DMS114 treated with DMSO at 0.1 percent for 48 hours (cell line): ENCODE measurements at regions not wholly inside any gene's neighbourhood (a gene's known extent, or its start where the extent isn't known, plus 50 kb on each side); places are given as distances from the start of the nearest gene placed in this dataset.

Experiments used
- DNase-seq: peaks from one replicate; lab custom pipeline; 2025; ENCODE audit not compliant: unreplicated experiment; lab: John Stamatoyannopoulos, UW

- DNase-seq: no peak
Measured at GRCh38 chr2:226623587-226624368, 175.8 kb downstream of the IRS1 start.

- no peak for DNase-seq
Measured at GRCh38 chr2:226622484-226622883, 177.1 kb downstream of the IRS1 start.

GRCh38 chr2:226620176-226620575, 179.4 kb downstream of the IRS1 start:
- no peak for DNase-seq

GRCh38 chr2:226619707-226620106, 179.9 kb downstream of the IRS1 start:
- no peak for DNase-seq

- no peak for DNase-seq
Measured at GRCh38 chr2:226618875-226619605, 180.6 kb downstream of the IRS1 start.

GRCh38 chr2:226618544-226618874, 181.1 kb downstream of the IRS1 start:
- DNase-seq: no peak

GRCh38 chr2:226615891-226616290, 183.7 kb downstream of the IRS1 start:
- no peak for DNase-seq

GRCh38 chr2:226611944-226612318, 187.7 kb downstream of the IRS1 start:
- no peak for DNase-seq

- DNase-seq: no peak
Measured at GRCh38 chr2:226611196-226611943, 188.2 kb downstream of the IRS1 start.

- no peak for DNase-seq
Measured at GRCh38 chr2:226609366-226609765, 190.3 kb downstream of the IRS1 start.

- DNase-seq: no peak
Measured at GRCh38 chr2:226608451-226608850, 191.2 kb downstream of the IRS1 start.

- DNase-seq: no peak
Measured at GRCh38 chr2:226607379-226607778, 192.2 kb downstream of the IRS1 start.

- no peak for DNase-seq
Measured at GRCh38 chr2:226605642-226606041, 194.0 kb downstream of the IRS1 start.

GRCh38 chr2:226603606-226604005, 196.0 kb downstream of the IRS1 start:
- DNase-seq: no peak

- no peak for DNase-seq
Measured at GRCh38 chr2:226601881-226602662, 197.5 kb downstream of the IRS1 start.

- no peak for DNase-seq
Measured at GRCh38 chr2:226600802-226601201, 198.8 kb downstream of the IRS1 start.

- no peak for DNase-seq
Measured at GRCh38 chr2:226600184-226600583, 199.4 kb downstream of the IRS1 start.

GRCh38 chr2:226589043-226589442, 210.6 kb downstream of the IRS1 start:
- DNase-seq: no peak

- no peak for DNase-seq
Measured at GRCh38 chr2:226585130-226585561, 214.5 kb downstream of the IRS1 start.

GRCh38 chr2:226584518-226585055, 215.0 kb downstream of the IRS1 start:
- no peak for DNase-seq

- no peak for DNase-seq
Measured at GRCh38 chr2:226583715-226584114, 215.9 kb downstream of the IRS1 start.
